Activated CD8-positive, alpha-beta memory T cell treated with anti-CD3 and anti-CD28 coated beads for 1 hour (primary cell): ENCODE measurements at regions not wholly inside any gene's neighbourhood (a gene's known extent, or its start where the extent isn't known, plus 50 kb on each side); places are given as distances from the start of the nearest gene placed in this dataset.
"Not testable (repeated sequence)": the region's sequence is repeated elsewhere in the genome, so short reads cannot be mapped to it uniquely, and the experiment has no call there.

ENCODE experiments used
- DNase-seq, 2 donors: peaks; one replicate each; pipeline ENCODE4 v3.0.0-alpha.2; 2020; ENCODE audit warnings: low read depth in 1 of 2; ENCODE audit errors: extremely low read depth in 1 of 2

GRCh38 chr15:56812221-56812620, 78.9 kb upstream of the ZNF280D start:
- no peak for DNase-seq

- no peak for DNase-seq
These were observed 78.3 kb upstream of the ZNF280D start for GRCh38 chr15:56811586-56811985.

- no peak for DNase-seq
These were observed 74.9 kb upstream of the ZNF280D start for GRCh38 chr15:56808160-56808559.

GRCh38 chr15:56806148-56806536, 72.8 kb upstream of the ZNF280D start:
- DNase-seq, result no peak

- DNase-seq, result no peak
These were observed 72.3 kb upstream of the ZNF280D start for GRCh38 chr15:56805466-56806147.

- DNase-seq, result no peak
These were observed 71.6 kb upstream of the ZNF280D start for GRCh38 chr15:56804938-56805337.

- no peak for DNase-seq
These were observed 71.0 kb upstream of the ZNF280D start for GRCh38 chr15:56804279-56804678.

GRCh38 chr15:56802161-56802560, 68.9 kb upstream of the ZNF280D start:
- DNase-seq, result no peak

- no peak for DNase-seq
These were observed 65.3 kb upstream of the ZNF280D start for GRCh38 chr15:56798639-56799038.

GRCh38 chr15:56797720-56798275, 64.5 kb upstream of the ZNF280D start:
- no peak for DNase-seq

- no peak for DNase-seq
These were observed 62.2 kb upstream of the ZNF280D start for GRCh38 chr15:56795502-56795901.

GRCh38 chr15:56794553-56795329, 61.4 kb upstream of the ZNF280D start:
- DNase-seq, result no peak

- no peak for DNase-seq
These were observed 60.9 kb upstream of the ZNF280D start for GRCh38 chr15:56794165-56794552.

- no peak for DNase-seq
These were observed 58.9 kb upstream of the ZNF280D start for GRCh38 chr15:56792211-56792610.

- DNase-seq, result not testable (repeated sequence)
These were observed 58.2 kb upstream of the ZNF280D start for GRCh38 chr15:56791521-56791920.

GRCh38 chr15:56788359-56788758, 55.0 kb upstream of the ZNF280D start:
- DNase-seq, result no peak

- no peak for DNase-seq
These were observed 53.7 kb upstream of the ZNF280D start for GRCh38 chr15:56786966-56787365.

- no peak for DNase-seq
These were observed 50.8 kb upstream of the ZNF280D start for GRCh38 chr15:56783857-56784661.

GRCh38 chr15:56783156-56783856, 50.0 kb upstream of the ZNF280D start:
- DNase-seq, result no peak
